Astrocyte (in vitro differentiated cells and primary cell): ENCODE measurements at regions not wholly inside any gene's neighbourhood (a gene's known extent, or its start where the extent isn't known, plus 50 kb on each side); places are given as distances from the start of the nearest gene placed in this dataset.

Source experiments
- DNase-seq: peaks from one replicate; pipeline ENCODE4 v3.0.0-alpha.2; 2010; ENCODE audit warnings: low read depth
- FAIRE-seq: peaks from 2 replicates; lab custom pipeline; 2011; peaks lifted over from hg19 to GRCh38; lab: Jason Lieb, UNC
- H2AFZ ChIP-seq: 2 replicates; pipeline ENCODE4 v1.6.0; 2012; ENCODE audit warnings: low read depth, low read length, inconsistent platforms
- H3K27ac ChIP-seq: 2 replicates; pipeline ENCODE4 v1.5.1; 2011; ENCODE audit warnings: low read depth, low read length, inconsistent platforms
- H3K27me3 ChIP-seq: 2 replicates; pipeline ENCODE4 v1.6.0; 2011; ENCODE audit warnings: low read length, inconsistent platforms; ENCODE audit not compliant: insufficient read depth
- H3K36me3 ChIP-seq: 2 replicates; pipeline ENCODE4 v1.5.1; 2011; ENCODE audit warnings: low read length, inconsistent platforms; ENCODE audit not compliant: insufficient read depth
- H3K4me1 ChIP-seq: 2 replicates; pipeline ENCODE4 v1.5.1; 2011; ENCODE audit warnings: low read length, inconsistent platforms; ENCODE audit not compliant: insufficient read depth
- H3K4me2 ChIP-seq: 2 replicates; pipeline ENCODE4 v1.6.0; 2012; ENCODE audit warnings: low read length, inconsistent platforms
- H3K4me3 ChIP-seq: 2 replicates; pipeline ENCODE4 v1.5.1; 2011; ENCODE audit warnings: low read depth, mild to moderate bottlenecking, low read length, inconsistent platforms; ENCODE audit not compliant: insufficient read depth
- H3K79me2 ChIP-seq: 2 replicates; pipeline ENCODE4 v1.6.0; 2012; ENCODE audit warnings: mild to moderate bottlenecking, low read length, inconsistent platforms; ENCODE audit not compliant: insufficient read depth
- H3K9ac ChIP-seq: 2 replicates; pipeline ENCODE4 v1.6.0; 2012; ENCODE audit warnings: mild to moderate bottlenecking, low read length, inconsistent platforms
- H3K9me3 ChIP-seq: 2 replicates; pipeline ENCODE4 v1.5.1; 2012; ENCODE audit warnings: low read depth, mild to moderate bottlenecking, low read length, inconsistent platforms; ENCODE audit not compliant: insufficient read depth
- H4K20me1 ChIP-seq: 2 replicates; pipeline ENCODE4 v1.6.0; 2012; ENCODE audit warnings: low read length, inconsistent platforms; ENCODE audit not compliant: insufficient read depth
- H3K27ac Mint-ChIP-seq: one replicate; pipeline ENCODE4 v1.8.0; 2021; ENCODE audit warnings: mild to moderate bottlenecking, mixed read lengths; ENCODE audit not compliant: unreplicated experiment
- H3K27me3 Mint-ChIP-seq: one replicate; pipeline ENCODE4 v1.8.0; 2021; ENCODE audit warnings: low read depth, mixed read lengths; ENCODE audit not compliant: unreplicated experiment
- H3K36me3 Mint-ChIP-seq: one replicate; pipeline ENCODE4 v1.8.0; 2021; ENCODE audit warnings: low read depth, mixed read lengths; ENCODE audit not compliant: unreplicated experiment
- H3K4me1 Mint-ChIP-seq: one replicate; pipeline ENCODE4 v1.8.0; 2021; ENCODE audit warnings: low read depth, mixed read lengths; ENCODE audit not compliant: unreplicated experiment
- H3K4me3 Mint-ChIP-seq: one replicate; pipeline ENCODE4 v1.8.0; 2021; ENCODE audit warnings: mild to moderate bottlenecking, moderate library complexity, mixed read lengths; ENCODE audit not compliant: unreplicated experiment
- H3K9me3 Mint-ChIP-seq: one replicate; pipeline ENCODE4 v1.8.0; 2021; ENCODE audit warnings: mild to moderate bottlenecking, mixed read lengths; ENCODE audit not compliant: unreplicated experiment
- CTCF ChIP-seq: IDR thresholded peaks from 2 replicates; pipeline ENCODE4 v1.5.1; 2011; ENCODE audit warnings: low read depth, mild to moderate bottlenecking, inconsistent platforms, low read length, moderate library complexity; ENCODE audit not compliant: insufficient read depth
- EZH2 ChIP-seq: IDR thresholded peaks from 2 replicates; pipeline ENCODE4 v1.6.1; 2012; ENCODE audit warnings: mild to moderate bottlenecking, low read length, inconsistent platforms; ENCODE audit not compliant: insufficient read depth

- no peak overlapping the region for H3K4me2 ChIP-seq
- H2AFZ ChIP-seq, result no peak overlapping the region
- DNase-seq (no peak), FAIRE-seq (no peak)
- H3K4me1 ChIP-seq, result no peaks in the 10 kb centered on the region
- Mint-ChIP-seq H3K36me3 (no peaks in the 10 kb centered on the region), H3K4me3 (no peak overlapping the region), H3K27ac (no peak overlapping the region), H3K27me3 (no peaks in the 10 kb centered on the region), H3K9me3 (peaks cover 2% of the 10 kb centered on the region), H3K4me1 (no peaks in the 10 kb centered on the region)
- H3K9ac ChIP-seq, result no peak overlapping the region
- no peaks in the 10 kb centered on the region for H3K9me3 ChIP-seq
- no peak for TF ChIP-seq CTCF
- no peak for TF ChIP-seq EZH2
- H4K20me1 ChIP-seq, result no peaks in the 10 kb centered on the region
- H3K27ac ChIP-seq, result no peak overlapping the region
- no peaks in the 10 kb centered on the region for H3K79me2 ChIP-seq
- no peak overlapping the region for H3K4me3 ChIP-seq
- peaks cover 3% of the 10 kb centered on the region for H3K27me3 ChIP-seq
- H3K36me3 ChIP-seq, result no peaks in the 10 kb centered on the region
Measured at GRCh38 chr5:68970617-68971016, 123.2 kb upstream of the SLC30A5 start.

DNA sequence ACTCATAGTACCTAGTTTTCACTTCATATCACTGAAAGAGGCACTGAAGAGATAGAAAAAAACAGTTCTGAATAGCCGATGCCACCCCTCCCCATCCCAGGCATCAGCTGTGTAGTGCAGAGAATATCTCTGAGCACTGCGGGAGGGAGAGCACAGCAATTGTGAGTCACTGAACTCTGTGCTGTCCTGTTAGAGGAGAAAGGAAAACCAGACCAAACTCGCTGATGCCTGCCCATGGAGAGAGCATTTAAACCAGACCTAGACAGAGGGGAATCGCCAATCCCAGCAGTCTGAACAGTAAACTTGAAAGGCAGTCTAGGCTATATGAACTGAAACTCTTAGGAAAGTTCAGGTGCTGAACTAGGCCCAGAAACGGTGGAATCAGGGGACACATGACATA lies 120.1 kb upstream of the SLC30A5 start:
- no peaks in the 10 kb centered on the region for H3K4me1 Mint-ChIP-seq
- no peaks in the 10 kb centered on the region for H3K9me3 ChIP-seq
- H3K4me3 Mint-ChIP-seq, result no peak overlapping the region
- no peak for TF ChIP-seq EZH2
- no peak for TF ChIP-seq CTCF
- no peak overlapping the region for H2AFZ ChIP-seq
- H3K4me2 ChIP-seq, result no peak overlapping the region
- peaks cover 3% of the 10 kb centered on the region for H3K27me3 ChIP-seq
- no peaks in the 10 kb centered on the region for H3K79me2 ChIP-seq
- H3K4me3 ChIP-seq, result no peak overlapping the region
- no peaks in the 10 kb centered on the region for H3K27me3 Mint-ChIP-seq
- H3K4me1 ChIP-seq, result no peaks in the 10 kb centered on the region
- peaks cover 4% of the 10 kb centered on the region for H3K9me3 Mint-ChIP-seq
- DNase-seq, result no peak
- H3K36me3 Mint-ChIP-seq, result no peaks in the 10 kb centered on the region
- no peaks in the 10 kb centered on the region for H3K36me3 ChIP-seq
- H3K27ac Mint-ChIP-seq, result no peak overlapping the region
- H4K20me1 ChIP-seq, result no peaks in the 10 kb centered on the region
- FAIRE-seq, result no peak
- no peak overlapping the region for H3K27ac ChIP-seq
- H3K9ac ChIP-seq, result no peak overlapping the region

- H3K27ac Mint-ChIP-seq, result no peak overlapping the region
- H3K4me1 ChIP-seq, result no peaks in the 10 kb centered on the region
- H3K4me2 ChIP-seq, result no peak overlapping the region
- H3K4me3 ChIP-seq, result no peak overlapping the region
- H3K27ac ChIP-seq, result no peak overlapping the region
- no peaks in the 10 kb centered on the region for H3K27me3 ChIP-seq
- H3K36me3 ChIP-seq, result no peaks in the 10 kb centered on the region
- no peak for DNase-seq
- TF ChIP-seq EZH2, result no peak
- TF ChIP-seq CTCF, result no peak
- H2AFZ ChIP-seq, result no peak overlapping the region
- H3K9ac ChIP-seq, result no peak overlapping the region
- no peaks in the 10 kb centered on the region for H3K79me2 ChIP-seq
- no peak for FAIRE-seq
- no peaks in the 10 kb centered on the region for H3K4me1 Mint-ChIP-seq
- H3K36me3 Mint-ChIP-seq, result no peaks in the 10 kb centered on the region
- H3K9me3 Mint-ChIP-seq, result no peaks in the 10 kb centered on the region
- H3K9me3 ChIP-seq, result no peaks in the 10 kb centered on the region
- no peak overlapping the region for H3K4me3 Mint-ChIP-seq
- H3K27me3 Mint-ChIP-seq, result no peaks in the 10 kb centered on the region
- H4K20me1 ChIP-seq, result no peaks in the 10 kb centered on the region
Measured at GRCh38 chr5:68983043-68983442, 110.8 kb upstream of the SLC30A5 start.
